GM21515 (cell line): ENCODE measurements at regions not wholly inside any gene's neighbourhood (a gene's known extent, or its start where the extent isn't known, plus 50 kb on each side); places are given as distances from the start of the nearest gene placed in this dataset.

Experiments
- ATAC-seq: cut with Tn5 transposase; IDR thresholded peaks from one replicate; pipeline ENCODE4 v1.9.1; 2021; ENCODE audit not compliant: unreplicated experiment

- no peak for ATAC-seq
These were observed 205.6 kb downstream of the IRF8 start for GRCh38 chr16:86104537-86105048.

GRCh38 chr16:86107215-86107825 lies 208.4 kb downstream of the IRF8 start:
- ATAC-seq, result no peak

- ATAC-seq, result no peak
These were observed 209.1 kb downstream of the IRF8 start for GRCh38 chr16:86108062-86108461.

- ATAC-seq, result no peak
These were observed 211.2 kb downstream of the IRF8 start for GRCh38 chr16:86110134-86110533.

- ATAC-seq, result no peak
These were observed 211.8 kb downstream of the IRF8 start for GRCh38 chr16:86110726-86111125.

- no peak for ATAC-seq
These were observed 213.2 kb downstream of the IRF8 start for GRCh38 chr16:86112178-86112577.

GRCh38 chr16:86117235-86117634 lies 218.3 kb downstream of the IRF8 start:
- no peak for ATAC-seq

GRCh38 chr16:86117756-86118155 lies 218.8 kb downstream of the IRF8 start:
- no peak for ATAC-seq

GRCh38 chr16:86118467-86119307 lies 219.7 kb downstream of the IRF8 start:
- ATAC-seq, result no peak

GRCh38 chr16:86120201-86121192 lies 221.5 kb downstream of the IRF8 start:
- no peak for ATAC-seq

- ATAC-seq, result no peak
These were observed 222.5 kb downstream of the IRF8 start for GRCh38 chr16:86121374-86122010.

GRCh38 chr16:86122681-86123342 lies 223.8 kb downstream of the IRF8 start:
- no peak for ATAC-seq

GRCh38 chr16:86124321-86124720 lies 225.4 kb downstream of the IRF8 start:
- no peak for ATAC-seq

- no peak for ATAC-seq
These were observed 227.9 kb downstream of the IRF8 start for GRCh38 chr16:86126891-86127290.

- ATAC-seq, result no peak
These were observed 228.4 kb downstream of the IRF8 start for GRCh38 chr16:86127366-86127765.

- ATAC-seq, result no peak
These were observed 229.3 kb downstream of the IRF8 start for GRCh38 chr16:86128246-86128645.

- no peak for ATAC-seq
These were observed 230.6 kb downstream of the IRF8 start for GRCh38 chr16:86129541-86129940.

GRCh38 chr16:86133377-86133776 lies 234.4 kb downstream of the IRF8 start:
- no peak for ATAC-seq

- no peak for ATAC-seq
These were observed 234.9 kb downstream of the IRF8 start for GRCh38 chr16:86133847-86134375.
